ENCODE measurements at regions not wholly inside any gene's neighbourhood (a gene's known extent, or its start where the extent isn't known, plus 50 kb on each side); places are given as distances from the start of the nearest gene placed in this dataset.

DNA sequence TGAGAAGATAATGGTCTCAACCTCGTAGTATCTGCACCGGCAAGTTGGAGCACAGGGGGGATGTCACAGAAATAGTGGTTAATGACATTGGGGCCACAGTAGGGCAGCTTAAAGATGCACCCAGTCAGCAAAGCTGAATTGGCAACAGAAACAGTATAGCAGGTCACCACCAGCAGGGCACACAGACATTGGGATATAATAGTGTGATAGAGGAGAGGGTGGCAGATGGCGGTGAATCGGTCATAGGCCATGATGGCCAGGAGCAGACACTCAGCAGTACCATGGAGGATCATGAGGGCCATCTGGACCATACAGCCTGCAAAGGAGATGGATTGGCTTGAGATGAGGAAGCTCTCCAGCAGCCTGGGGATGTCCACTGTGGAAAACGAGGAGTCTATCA lies 106.0 kb upstream of the OR9Q1 start:
- no peaks in the 10 kb centered on the region for H3K4me1 ChIP-seq (ENCODE audit: control insufficient read depth, insufficient read depth, low read length)
- H3K56ac ChIP-seq (ENCODE audit: extremely low read depth, insufficient read depth, low read length) = no peak overlapping the region
- no peaks in the 10 kb centered on the region for H3K36me3 ChIP-seq (ENCODE audit: control insufficient read depth, insufficient read depth, low read length)
- H2AK9ac ChIP-seq (replicated peaks; ENCODE audit: low read depth, low read length, poor library complexity) = no peak overlapping the region
- H3K9me3 ChIP-seq (ENCODE audit: control insufficient read depth, insufficient read depth, low read length) = no peaks in the 10 kb centered on the region
- TF ChIP-seq NFE2L2 (IDR thresholded peaks at IDR 0.05; ENCODE audit: low read depth, low read length) (no peak), BHLHE40 (IDR thresholded peaks at IDR 0.05; ENCODE audit: low read depth, low read length) (no peak), MAZ (IDR thresholded peaks at IDR 0.05; ENCODE audit: borderline replicate concordance, low read depth, low read length) (no peak), MAFK (IDR thresholded peaks at IDR 0.05; ENCODE audit: low read depth, low read length) (no peak), MXI1 (IDR thresholded peaks at IDR 0.05; ENCODE audit: borderline replicate concordance, low read depth, low read length) (no peak), FOS (IDR thresholded peaks at IDR 0.05; ENCODE audit: low read depth, low read length) (no peak), CEBPB (IDR thresholded peaks at IDR 0.05; ENCODE audit: low read depth, low read length) (no peak), CHD1 (IDR thresholded peaks at IDR 0.05; ENCODE audit: low read depth, low read length) (no peak), RAD21 (IDR thresholded peaks at IDR 0.05; ENCODE audit: low read length) (no peak), POLR2A (IDR thresholded peaks at IDR 0.05; ENCODE audit: low read depth, low read length) (no peak)
- TF ChIP-seq, protein P1, sequence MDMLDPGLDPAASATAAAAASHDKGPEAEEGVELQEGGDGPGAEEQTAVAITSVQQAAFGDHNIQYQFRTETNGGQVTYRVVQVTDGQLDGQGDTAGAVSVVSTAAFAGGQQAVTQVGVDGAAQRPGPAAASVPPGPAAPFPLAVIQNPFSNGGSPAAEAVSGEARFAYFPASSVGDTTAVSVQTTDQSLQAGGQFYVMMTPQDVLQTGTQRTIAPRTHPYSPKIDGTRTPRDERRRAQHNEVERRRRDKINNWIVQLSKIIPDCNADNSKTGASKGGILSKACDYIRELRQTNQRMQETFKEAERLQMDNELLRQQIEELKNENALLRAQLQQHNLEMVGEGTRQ (IDR thresholded peaks at IDR 0.05; ENCODE audit: low read depth, low read length) = no peak
- H4K91ac ChIP-seq (ENCODE audit: insufficient read depth, low read depth, low read length) = no peak overlapping the region
- H3K9me1 ChIP-seq (ENCODE audit: insufficient read depth, low read length) = no peaks in the 10 kb centered on the region
- H3K79me1 ChIP-seq (ENCODE audit: low read depth in 1 of 2, low read length in 2 of 2) = no peaks in the 10 kb centered on the region
- no peak overlapping the region for H2BK20ac ChIP-seq (ENCODE audit: low read depth, low read length)
- no peak overlapping the region for H2BK15ac ChIP-seq (ENCODE audit: low read depth, low read length)
- H4K5ac ChIP-seq (ENCODE audit: low read depth, low read length) = no peak overlapping the region
- H3K14ac ChIP-seq (replicated peaks; ENCODE audit: low read depth, low read length) = no peak overlapping the region
- H3K9ac ChIP-seq (ENCODE audit: low read depth, low read length) = no peak overlapping the region
- no peak for DNase-seq
- no peaks in the 10 kb centered on the region for H4K20me1 ChIP-seq (ENCODE audit: insufficient read depth, low read length)
- dilution Hi-C loops (cut with HindIII; ENCODE audit: low sequenced_read_pairs, unreplicated experiment) = no loop called here
- H2BK120ac ChIP-seq (ENCODE audit: low read depth, low read length) = no peak overlapping the region
- in situ Hi-C loops (cut with MboI; ENCODE audit: low sequenced_read_pairs) = no loop called here
- H2AK5ac ChIP-seq (ENCODE audit: low read depth, low read length) = no peak overlapping the region
- no peak for ATAC-seq (ENCODE audit: low read depth)
- H2BK5ac ChIP-seq (ENCODE audit: low read depth, low read length, poor library complexity, severe bottlenecking) = no peak overlapping the region
- 42% methylated on average over 4 of the region's 5 CpGs; no CpG with 5 or more reads in 1 of the 2 experiments for WGBS, 2 experiments (ENCODE audit: extremely low coverage in 2 of 2, insufficient read length in 1 of 2)
- no peak overlapping the region for H3K23ac ChIP-seq (ENCODE audit: low read depth, low read length)
- no peak overlapping the region for H3K4me2 ChIP-seq (ENCODE audit: low read depth, low read length)
- no TSS peak for BruUV-seq (replicated peaks)
- intact Hi-C loops (cut with micrococcal nuclease) = no loop called here
- no peak overlapping the region for H4K8ac ChIP-seq (ENCODE audit: low read depth in 2 of 2, low read length in 2 of 2)
- ChIA-PET CTCF (no interaction called here), POLR2A (ENCODE audit: unreplicated experiment) (no interaction called here)
- no peaks in the 10 kb centered on the region for H3K27me3 ChIP-seq (ENCODE audit: control insufficient read depth, insufficient read depth, low read length)
- no peak overlapping the region for H3K4ac ChIP-seq (ENCODE audit: low read depth, low read length)
- no peak overlapping the region for H3K4me3 ChIP-seq (ENCODE audit: insufficient read depth, low read depth, low read length)
- no peak overlapping the region for H3K18ac ChIP-seq (ENCODE audit: low read depth, low read length)
- H2AFZ ChIP-seq (replicated peaks; ENCODE audit: low read length, poor library complexity) = no peak overlapping the region
- H3K27ac ChIP-seq (ENCODE audit: insufficient read depth, low read length) = no peak overlapping the region
